Glomerular visceral epithelial cell (primary cell): ENCODE measurements at regions not wholly inside any gene's neighbourhood (a gene's known extent, or its start where the extent isn't known, plus 50 kb on each side); places are given as distances from the start of the nearest gene placed in this dataset.

Source experiments
- DNase-seq: peaks from one replicate; pipeline ENCODE4 v3.0.0-alpha.2; 2016; ENCODE audit errors: extremely low spot score

- no peak for DNase-seq
Observed at GRCh38 chr2:18379870-18380269, 180.6 kb downstream of the RDH14 start.

- peak; percentile 58 for DNase-seq
Observed at GRCh38 chr2:18378020-18378653, 182.3 kb downstream of the RDH14 start.

- DNase-seq: no peak
Observed at GRCh38 chr2:18376936-18377335, 183.5 kb downstream of the RDH14 start.

- DNase-seq: no peak
Observed at GRCh38 chr2:18373664-18374063, 186.8 kb downstream of the RDH14 start.

- DNase-seq: no peak
Observed at GRCh38 chr2:18373081-18373480, 187.4 kb downstream of the RDH14 start.

- DNase-seq: no peak
Observed at GRCh38 chr2:18372641-18373040, 187.8 kb downstream of the RDH14 start.

- DNase-seq: no peak
Observed at GRCh38 chr2:18369760-18370159, 190.7 kb downstream of the RDH14 start.

GRCh38 chr2:18368008-18368407 lies 192.4 kb downstream of the RDH14 start:
- DNase-seq: no peak

GRCh38 chr2:18365342-18365741 lies 195.1 kb downstream of the RDH14 start:
- DNase-seq: no peak

GRCh38 chr2:18363348-18363747 lies 197.1 kb downstream of the RDH14 start:
- no peak for DNase-seq

GRCh38 chr2:18362696-18363095 lies 197.8 kb downstream of the RDH14 start:
- DNase-seq: peak; percentile 17

GRCh38 chr2:18357537-18357936 lies 202.9 kb downstream of the RDH14 start:
- no peak for DNase-seq

GRCh38 chr2:18356676-18357075 lies 203.8 kb downstream of the RDH14 start:
- DNase-seq: peak; percentile 20

- DNase-seq: no peak
Observed at GRCh38 chr2:18349421-18349820, 211.0 kb downstream of the RDH14 start.

- no peak for DNase-seq
Observed at GRCh38 chr2:18346874-18347273, 213.6 kb downstream of the RDH14 start.

- peak; percentile 11 for DNase-seq
Observed at GRCh38 chr2:18346344-18346743, 214.1 kb downstream of the RDH14 start.

GRCh38 chr2:18345848-18346247 lies 214.6 kb downstream of the RDH14 start:
- peak; percentile 80 for DNase-seq

GRCh38 chr2:18342901-18343300 lies 217.6 kb downstream of the RDH14 start:
- no peak for DNase-seq

- no peak for DNase-seq
Observed at GRCh38 chr2:18339326-18339725, 221.1 kb downstream of the RDH14 start.

- DNase-seq: no peak
Observed at GRCh38 chr2:18336975-18337374, 223.5 kb downstream of the RDH14 start.

GRCh38 chr2:18332477-18332876 lies 228.0 kb downstream of the RDH14 start:
- no peak for DNase-seq

- no peak for DNase-seq
Observed at GRCh38 chr2:18325118-18325517, 235.3 kb downstream of the RDH14 start.

- DNase-seq: no peak
Observed at GRCh38 chr2:18319987-18320386, 240.5 kb downstream of the RDH14 start.

GRCh38 chr2:18317017-18317416 lies 243.4 kb downstream of the RDH14 start:
- DNase-seq: no peak
